HL-60 (cell line): ENCODE measurements at regions not wholly inside any gene's neighbourhood (a gene's known extent, or its start where the extent isn't known, plus 50 kb on each side); places are given as distances from the start of the nearest gene placed in this dataset.

Experiments
- GABPA ChIP-seq: IDR thresholded peaks from 2 replicates; pipeline ENCODE4 v1.6.1; 2012; ENCODE audit warnings: low read depth
- POLR2AphosphoS5 ChIP-seq: IDR thresholded peaks from 2 replicates; pipeline ENCODE4 v1.6.1; 2012; ENCODE audit warnings: low read depth
- SPI1 ChIP-seq: IDR thresholded peaks from 2 replicates; pipeline ENCODE4 v1.6.1; 2012; ENCODE audit warnings: low read depth, mild to moderate bottlenecking, borderline replicate concordance
- TF ChIP-seq, protein P1 (sequence below): IDR thresholded peaks from one replicate; pipeline ENCODE4 v1.5.1; 2011; ENCODE audit warnings: low read length, control low read depth, inconsistent platforms; ENCODE audit not compliant: insufficient read depth
- TF ChIP-seq, protein P2 (sequence below): IDR thresholded peaks from 2 replicates; pipeline ENCODE4 v1.6.1; 2012; ENCODE audit warnings: low read depth; ENCODE audit not compliant: insufficient replicate concordance

DNA sequence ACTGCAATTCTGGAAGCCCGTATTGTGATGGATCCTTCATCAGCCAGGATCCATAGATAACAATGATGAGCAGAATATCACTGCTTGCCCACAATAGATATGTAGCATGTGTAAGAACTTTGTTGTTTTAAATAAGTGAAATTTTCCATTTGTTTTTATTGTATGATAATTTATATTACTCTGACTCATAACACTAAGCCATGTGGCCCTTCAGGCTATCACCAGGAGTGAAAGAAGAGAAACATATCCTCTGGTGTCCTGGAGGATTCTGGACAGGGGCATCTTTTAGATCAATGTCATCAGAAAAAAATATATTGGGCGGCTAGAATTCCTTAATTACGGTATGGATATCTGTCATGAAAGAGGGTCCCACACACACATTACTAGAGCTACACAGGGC, 167.5 kb downstream of the SLC6A15 start:
- TF ChIP-seq, protein P1, sequence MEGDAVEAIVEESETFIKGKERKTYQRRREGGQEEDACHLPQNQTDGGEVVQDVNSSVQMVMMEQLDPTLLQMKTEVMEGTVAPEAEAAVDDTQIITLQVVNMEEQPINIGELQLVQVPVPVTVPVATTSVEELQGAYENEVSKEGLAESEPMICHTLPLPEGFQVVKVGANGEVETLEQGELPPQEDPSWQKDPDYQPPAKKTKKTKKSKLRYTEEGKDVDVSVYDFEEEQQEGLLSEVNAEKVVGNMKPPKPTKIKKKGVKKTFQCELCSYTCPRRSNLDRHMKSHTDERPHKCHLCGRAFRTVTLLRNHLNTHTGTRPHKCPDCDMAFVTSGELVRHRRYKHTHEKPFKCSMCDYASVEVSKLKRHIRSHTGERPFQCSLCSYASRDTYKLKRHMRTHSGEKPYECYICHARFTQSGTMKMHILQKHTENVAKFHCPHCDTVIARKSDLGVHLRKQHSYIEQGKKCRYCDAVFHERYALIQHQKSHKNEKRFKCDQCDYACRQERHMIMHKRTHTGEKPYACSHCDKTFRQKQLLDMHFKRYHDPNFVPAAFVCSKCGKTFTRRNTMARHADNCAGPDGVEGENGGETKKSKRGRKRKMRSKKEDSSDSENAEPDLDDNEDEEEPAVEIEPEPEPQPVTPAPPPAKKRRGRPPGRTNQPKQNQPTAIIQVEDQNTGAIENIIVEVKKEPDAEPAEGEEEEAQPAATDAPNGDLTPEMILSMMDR, result no peak
- TF ChIP-seq POLR2AphosphoS5, result no peak
- TF ChIP-seq, protein P2, sequence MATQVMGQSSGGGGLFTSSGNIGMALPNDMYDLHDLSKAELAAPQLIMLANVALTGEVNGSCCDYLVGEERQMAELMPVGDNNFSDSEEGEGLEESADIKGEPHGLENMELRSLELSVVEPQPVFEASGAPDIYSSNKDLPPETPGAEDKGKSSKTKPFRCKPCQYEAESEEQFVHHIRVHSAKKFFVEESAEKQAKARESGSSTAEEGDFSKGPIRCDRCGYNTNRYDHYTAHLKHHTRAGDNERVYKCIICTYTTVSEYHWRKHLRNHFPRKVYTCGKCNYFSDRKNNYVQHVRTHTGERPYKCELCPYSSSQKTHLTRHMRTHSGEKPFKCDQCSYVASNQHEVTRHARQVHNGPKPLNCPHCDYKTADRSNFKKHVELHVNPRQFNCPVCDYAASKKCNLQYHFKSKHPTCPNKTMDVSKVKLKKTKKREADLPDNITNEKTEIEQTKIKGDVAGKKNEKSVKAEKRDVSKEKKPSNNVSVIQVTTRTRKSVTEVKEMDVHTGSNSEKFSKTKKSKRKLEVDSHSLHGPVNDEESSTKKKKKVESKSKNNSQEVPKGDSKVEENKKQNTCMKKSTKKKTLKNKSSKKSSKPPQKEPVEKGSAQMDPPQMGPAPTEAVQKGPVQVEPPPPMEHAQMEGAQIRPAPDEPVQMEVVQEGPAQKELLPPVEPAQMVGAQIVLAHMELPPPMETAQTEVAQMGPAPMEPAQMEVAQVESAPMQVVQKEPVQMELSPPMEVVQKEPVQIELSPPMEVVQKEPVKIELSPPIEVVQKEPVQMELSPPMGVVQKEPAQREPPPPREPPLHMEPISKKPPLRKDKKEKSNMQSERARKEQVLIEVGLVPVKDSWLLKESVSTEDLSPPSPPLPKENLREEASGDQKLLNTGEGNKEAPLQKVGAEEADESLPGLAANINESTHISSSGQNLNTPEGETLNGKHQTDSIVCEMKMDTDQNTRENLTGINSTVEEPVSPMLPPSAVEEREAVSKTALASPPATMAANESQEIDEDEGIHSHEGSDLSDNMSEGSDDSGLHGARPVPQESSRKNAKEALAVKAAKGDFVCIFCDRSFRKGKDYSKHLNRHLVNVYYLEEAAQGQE, result no peak
- no peak for TF ChIP-seq GABPA
- TF ChIP-seq SPI1, result no peak
